ENCODE measurements at regions not wholly inside any gene's neighbourhood (a gene's known extent, or its start where the extent isn't known, plus 50 kb on each side); places are given as distances from the start of the nearest gene placed in this dataset.

DNA sequence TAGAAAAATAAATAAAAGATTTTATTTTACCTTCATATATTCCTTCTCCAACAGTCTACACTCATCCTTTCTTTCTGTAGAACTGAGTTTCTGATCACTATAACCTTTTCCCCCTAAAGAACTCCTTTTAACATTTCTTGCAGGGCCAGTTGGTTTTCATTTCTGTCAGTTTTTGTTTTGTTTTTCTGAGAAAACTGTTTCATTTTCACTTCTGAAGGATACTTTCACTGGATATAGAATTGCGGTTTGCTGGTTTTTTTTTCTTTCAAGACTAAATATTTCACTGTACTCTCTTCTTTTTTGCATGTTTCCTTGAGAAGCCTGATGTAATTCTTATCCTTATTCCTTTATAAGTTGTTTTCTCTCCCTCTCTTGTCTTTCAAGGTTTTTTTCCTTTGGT, 90.4 kb upstream of the EOLA2 start:
- no peak for DNase-seq
- intact Hi-C loops (cut with DNase I; ENCODE audit: low total_unique reads): no loop called here
- no peaks in the 10 kb centered on the region for H3K27me3 ChIP-seq (replicated peaks in 1 of 7)
- TF ChIP-seq, protein P1, sequence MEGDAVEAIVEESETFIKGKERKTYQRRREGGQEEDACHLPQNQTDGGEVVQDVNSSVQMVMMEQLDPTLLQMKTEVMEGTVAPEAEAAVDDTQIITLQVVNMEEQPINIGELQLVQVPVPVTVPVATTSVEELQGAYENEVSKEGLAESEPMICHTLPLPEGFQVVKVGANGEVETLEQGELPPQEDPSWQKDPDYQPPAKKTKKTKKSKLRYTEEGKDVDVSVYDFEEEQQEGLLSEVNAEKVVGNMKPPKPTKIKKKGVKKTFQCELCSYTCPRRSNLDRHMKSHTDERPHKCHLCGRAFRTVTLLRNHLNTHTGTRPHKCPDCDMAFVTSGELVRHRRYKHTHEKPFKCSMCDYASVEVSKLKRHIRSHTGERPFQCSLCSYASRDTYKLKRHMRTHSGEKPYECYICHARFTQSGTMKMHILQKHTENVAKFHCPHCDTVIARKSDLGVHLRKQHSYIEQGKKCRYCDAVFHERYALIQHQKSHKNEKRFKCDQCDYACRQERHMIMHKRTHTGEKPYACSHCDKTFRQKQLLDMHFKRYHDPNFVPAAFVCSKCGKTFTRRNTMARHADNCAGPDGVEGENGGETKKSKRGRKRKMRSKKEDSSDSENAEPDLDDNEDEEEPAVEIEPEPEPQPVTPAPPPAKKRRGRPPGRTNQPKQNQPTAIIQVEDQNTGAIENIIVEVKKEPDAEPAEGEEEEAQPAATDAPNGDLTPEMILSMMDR (IDR thresholded peaks at IDR 0.05 in 8 of 11, conservative IDR thresholded peaks at IDR 0.05 in 3 of 11): no peak
- TF ChIP-seq POLR2A (IDR thresholded peaks at IDR 0.05) (no peak), POLR2AphosphoS5 (IDR thresholded peaks at IDR 0.05) (no peak)
- 20 to 47% (median 37%) methylated on average over 1 of the region's 1 CpG for WGBS, 5 donors
- H3K27ac ChIP-seq: peak overlapping the region in 1 of 8 donors; percentile 28
- no peaks in the 10 kb centered on the region for H3K4me1 ChIP-seq
- H3K4me3 ChIP-seq: no peak overlapping the region
- no peaks in the 10 kb centered on the region for H3K36me3 ChIP-seq
- no peaks in the 10 kb centered on the region for H3K9me3 ChIP-seq

DNA sequence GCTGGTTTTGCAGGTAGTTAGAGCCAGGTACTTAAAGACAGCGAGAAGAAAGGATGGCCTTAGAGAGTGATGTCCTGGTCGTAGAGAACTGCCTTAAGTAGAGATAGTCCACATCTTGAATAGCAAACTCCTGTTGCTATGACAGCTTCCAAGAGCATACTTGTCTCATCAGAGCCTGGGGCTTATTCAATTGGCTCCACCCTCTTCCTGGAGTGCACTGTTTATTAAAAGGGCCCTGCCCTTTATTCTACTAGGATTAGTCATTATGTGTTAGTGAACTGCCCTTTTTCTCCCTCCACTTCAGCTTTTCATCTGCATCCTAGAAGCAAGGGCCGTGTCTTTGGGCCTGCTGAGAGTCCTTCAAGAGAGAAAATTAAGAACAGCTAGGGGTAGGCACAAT, 94.5 kb upstream of the EOLA2 start:
- Histone ChIP-seq H3K27me3 (replicated peaks in 1 of 7) (no peaks in the 10 kb centered on the region), H3K4me3 (no peak overlapping the region), H3K4me1 (no peaks in the 10 kb centered on the region), H3K9me3 (peaks cover 0 to 18% (median 5%) of the 10 kb centered on the region in 8 donors), H3K36me3 (no peaks in the 10 kb centered on the region), H3K27ac (no peak overlapping the region)
- DNase-seq: no peak
- intact Hi-C loops (cut with DNase I; ENCODE audit: low total_unique reads): no loop called here
- 51 to 84% (median 73%) methylated on average over 3 of the region's 3 CpGs for WGBS, 5 donors
- TF ChIP-seq POLR2A (IDR thresholded peaks at IDR 0.05) (no peak), POLR2AphosphoS5 (IDR thresholded peaks at IDR 0.05) (no peak)
- TF ChIP-seq, protein P1 (IDR thresholded peaks at IDR 0.05 in 8 of 11, conservative IDR thresholded peaks at IDR 0.05 in 3 of 11): no peak

DNA sequence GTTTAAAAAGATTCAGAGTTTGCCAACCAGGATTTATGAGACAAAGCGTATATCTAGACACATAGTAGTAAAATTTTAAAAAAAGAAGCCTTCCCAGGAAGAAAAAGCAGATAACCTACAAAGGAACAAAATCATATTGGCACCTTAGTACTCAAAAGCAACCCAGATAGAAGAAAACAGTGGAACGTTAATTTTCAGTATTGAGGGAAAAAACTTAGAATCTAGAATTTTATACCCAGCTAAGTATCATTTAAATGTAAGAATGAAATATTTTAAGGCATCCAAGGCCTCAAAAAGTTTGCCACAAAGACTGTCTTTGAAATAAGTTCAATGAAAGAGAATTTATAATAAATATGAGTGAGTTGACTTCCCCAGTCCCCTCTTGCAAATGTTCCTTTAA, 96.5 kb upstream of the EOLA2 start:
- Histone ChIP-seq H3K27ac (no peak overlapping the region), H3K4me1 (no peaks in the 10 kb centered on the region), H3K27me3 (replicated peaks in 1 of 7) (no peaks in the 10 kb centered on the region), H3K4me3 (no peak overlapping the region), H3K36me3 (no peaks in the 10 kb centered on the region), H3K9me3 (peaks cover 0 to 18% (median 5%) of the 10 kb centered on the region in 8 donors)
- DNase-seq: no peak
- TF ChIP-seq, protein P1 (IDR thresholded peaks at IDR 0.05 in 8 of 11, conservative IDR thresholded peaks at IDR 0.05 in 3 of 11): no peak
- TF ChIP-seq POLR2A (IDR thresholded peaks at IDR 0.05): no peak
- TF ChIP-seq POLR2AphosphoS5 (IDR thresholded peaks at IDR 0.05): no peak
- intact Hi-C loops (cut with DNase I; ENCODE audit: low total_unique reads): no loop called here
- 72 to 98% (median 91%) methylated on average over 2 of the region's 2 CpGs for WGBS, 5 donors

DNA sequence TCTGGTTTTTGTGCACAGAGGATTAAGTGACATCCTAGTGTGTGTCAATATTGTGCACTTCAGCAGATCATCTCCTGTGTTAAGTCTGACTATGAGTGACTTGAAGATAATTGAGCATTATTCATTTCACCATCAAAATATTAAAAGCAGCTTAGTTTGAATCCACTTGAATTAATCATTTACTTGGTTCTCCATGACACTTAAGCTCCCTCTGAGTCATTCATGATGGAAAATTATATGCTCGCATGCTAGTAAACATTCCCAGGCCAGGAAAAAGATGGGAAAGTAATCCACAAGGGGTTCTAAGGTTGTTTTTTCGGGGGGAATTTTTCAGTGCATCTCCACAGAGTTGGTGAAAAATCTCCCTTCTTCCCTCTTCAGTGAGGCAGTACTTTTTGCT, 97.2 kb upstream of the EOLA2 start:
- Histone ChIP-seq H3K36me3 (no peaks in the 10 kb centered on the region), H3K27ac (no peak overlapping the region), H3K27me3 (replicated peaks in 1 of 7) (no peaks in the 10 kb centered on the region), H3K4me1 (no peaks in the 10 kb centered on the region), H3K4me3 (no peak overlapping the region), H3K9me3 (peaks cover 0 to 18% (median 5%) of the 10 kb centered on the region in 8 donors)
- no peak for DNase-seq
- intact Hi-C loops (cut with DNase I; ENCODE audit: low total_unique reads): no loop called here
- WGBS, 5 donors: 62 to 84% (median 83%) methylated on average over 2 of the region's 2 CpGs
- TF ChIP-seq POLR2A (IDR thresholded peaks at IDR 0.05) (no peak), POLR2AphosphoS5 (IDR thresholded peaks at IDR 0.05) (no peak)
- TF ChIP-seq, protein P1 (IDR thresholded peaks at IDR 0.05 in 8 of 11, conservative IDR thresholded peaks at IDR 0.05 in 3 of 11): no peak

Data from spleen (tissue), 11 donors.